ENCODE measurements at regions not wholly inside any gene's neighbourhood (a gene's known extent, or its start where the extent isn't known, plus 50 kb on each side); places are given as distances from the start of the nearest gene placed in this dataset.

- TF ChIP-seq, protein P1, sequence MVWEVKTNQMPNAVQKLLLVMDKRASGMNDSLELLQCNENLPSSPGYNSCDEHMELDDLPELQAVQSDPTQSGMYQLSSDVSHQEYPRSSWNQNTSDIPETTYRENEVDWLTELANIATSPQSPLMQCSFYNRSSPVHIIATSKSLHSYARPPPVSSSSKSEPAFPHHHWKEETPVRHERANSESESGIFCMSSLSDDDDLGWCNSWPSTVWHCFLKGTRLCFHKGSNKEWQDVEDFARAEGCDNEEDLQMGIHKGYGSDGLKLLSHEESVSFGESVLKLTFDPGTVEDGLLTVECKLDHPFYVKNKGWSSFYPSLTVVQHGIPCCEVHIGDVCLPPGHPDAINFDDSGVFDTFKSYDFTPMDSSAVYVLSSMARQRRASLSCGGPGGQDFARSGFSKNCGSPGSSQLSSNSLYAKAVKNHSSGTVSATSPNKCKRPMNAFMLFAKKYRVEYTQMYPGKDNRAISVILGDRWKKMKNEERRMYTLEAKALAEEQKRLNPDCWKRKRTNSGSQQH (CRISPR knock-in tag; IDR thresholded peaks at IDR 0.05; ENCODE audit: low read depth), result no peak
- TF ChIP-seq ZSCAN25 (CRISPR knock-in tag; IDR thresholded peaks at IDR 0.05) (no peak), DR1 (CRISPR knock-in tag; IDR thresholded peaks at IDR 0.05) (no peak), KIAA2018 (CRISPR knock-in tag; IDR thresholded peaks at IDR 0.05; ENCODE audit: borderline replicate concordance) (no peak), MED13 (CRISPR knock-in tag; IDR thresholded peaks at IDR 0.05) (no peak), JDP2 (CRISPR knock-in tag; IDR thresholded peaks at IDR 0.05; ENCODE audit: borderline replicate concordance) (no peak), ZFY (CRISPR knock-in tag; IDR thresholded peaks at IDR 0.05) (no peak), RFX3 (CRISPR knock-in tag; IDR thresholded peaks at IDR 0.05) (no peak), DNMT1 (CRISPR knock-in tag; IDR thresholded peaks at IDR 0.05) (no peak), NFE2L1 (CRISPR knock-in tag; IDR thresholded peaks at IDR 0.05; ENCODE audit: borderline replicate concordance) (no peak)
These were observed 686.4 kb downstream of the GALC start (continued) for GRCh38 chr14:87306409-87307168.
